ENCODE measurements at regions not wholly inside any gene's neighbourhood (a gene's known extent, or its start where the extent isn't known, plus 50 kb on each side); places are given as distances from the start of the nearest gene placed in this dataset.

DNA sequence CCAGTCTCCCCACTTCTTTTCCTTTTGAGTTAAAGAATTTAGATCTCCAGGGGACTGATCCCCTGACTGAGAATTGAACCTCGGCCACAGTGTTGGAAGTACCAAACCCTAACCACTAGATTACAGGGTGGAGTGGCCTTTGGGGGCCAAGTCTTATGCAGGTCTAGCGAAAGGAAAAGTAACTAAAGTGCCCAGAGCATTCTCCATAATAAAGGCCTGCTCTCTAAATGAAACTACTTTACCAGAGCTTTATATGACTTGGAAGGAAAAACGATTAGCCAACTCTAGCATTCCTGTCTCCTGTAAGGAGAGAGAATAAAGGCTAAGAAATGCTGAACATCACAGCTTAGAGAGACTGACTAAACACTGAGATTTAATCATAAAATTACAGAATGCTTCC lies 788.0 kb downstream of the C4orf33 start:
- no CpG with 5 or more reads among the region's 3 CpGs for WGBS (ENCODE audit: insufficient coverage)
- Mint-ChIP-seq H3K4me3 (no peak overlapping the region), H3K4me1 (no peaks in the 10 kb centered on the region), H3K9me3 (ENCODE audit: insufficient read depth) (peaks cover 10% of the 10 kb centered on the region), H3K27ac (no peak overlapping the region), H3K27me3 (no peaks in the 10 kb centered on the region)
- no peak for TF ChIP-seq EZH2 (IDR thresholded peaks at IDR 0.05; ENCODE audit: borderline replicate concordance, insufficient read depth, low read depth, low read length, poor library complexity, severe bottlenecking)
- TF ChIP-seq, protein P1, sequence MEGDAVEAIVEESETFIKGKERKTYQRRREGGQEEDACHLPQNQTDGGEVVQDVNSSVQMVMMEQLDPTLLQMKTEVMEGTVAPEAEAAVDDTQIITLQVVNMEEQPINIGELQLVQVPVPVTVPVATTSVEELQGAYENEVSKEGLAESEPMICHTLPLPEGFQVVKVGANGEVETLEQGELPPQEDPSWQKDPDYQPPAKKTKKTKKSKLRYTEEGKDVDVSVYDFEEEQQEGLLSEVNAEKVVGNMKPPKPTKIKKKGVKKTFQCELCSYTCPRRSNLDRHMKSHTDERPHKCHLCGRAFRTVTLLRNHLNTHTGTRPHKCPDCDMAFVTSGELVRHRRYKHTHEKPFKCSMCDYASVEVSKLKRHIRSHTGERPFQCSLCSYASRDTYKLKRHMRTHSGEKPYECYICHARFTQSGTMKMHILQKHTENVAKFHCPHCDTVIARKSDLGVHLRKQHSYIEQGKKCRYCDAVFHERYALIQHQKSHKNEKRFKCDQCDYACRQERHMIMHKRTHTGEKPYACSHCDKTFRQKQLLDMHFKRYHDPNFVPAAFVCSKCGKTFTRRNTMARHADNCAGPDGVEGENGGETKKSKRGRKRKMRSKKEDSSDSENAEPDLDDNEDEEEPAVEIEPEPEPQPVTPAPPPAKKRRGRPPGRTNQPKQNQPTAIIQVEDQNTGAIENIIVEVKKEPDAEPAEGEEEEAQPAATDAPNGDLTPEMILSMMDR (IDR thresholded peaks at IDR 0.05), result no peak
- ATAC-seq (ENCODE audit: low read depth), result no peak
- intact Hi-C loops (cut with micrococcal nuclease), result no loop called here
- Histone ChIP-seq H2AFZ (ENCODE audit: insufficient read depth, low read depth, low read length, poor library complexity, severe bottlenecking) (no peak overlapping the region), H3K4me2 (replicated peaks; ENCODE audit: low read depth, low read length, poor library complexity, severe bottlenecking) (no peak overlapping the region), H3K79me2 (ENCODE audit: control insufficient read depth, insufficient read depth, low read length) (no peaks in the 10 kb centered on the region), H3K36me3 (replicated peaks in 1 of 2; ENCODE audit: control extremely low read depth in 1 of 2, control insufficient read depth in 1 of 2, extremely low read depth in 1 of 2, insufficient read depth in 2 of 2, low read length in 1 of 2) (no peaks in the 10 kb centered on the region), H3K9me3 (ENCODE audit: control extremely low read depth in 1 of 3, control insufficient read depth in 2 of 3, insufficient read depth in 1 of 3, low read length in 2 of 3) (no peaks in the 10 kb centered on the region), H3K27ac (ENCODE audit: low read length in 2 of 2) (no peak overlapping the region), H3K27me3 (replicated peaks in 1 of 4; ENCODE audit: control extremely low read depth in 1 of 4, control insufficient read depth in 3 of 4, insufficient read depth in 4 of 4, low read length in 3 of 4) (no peaks in the 10 kb centered on the region), H3K4me3 (ENCODE audit: control extremely low read depth in 1 of 5, extremely low read depth in 1 of 5, insufficient read depth in 1 of 5, low read depth in 2 of 5, low read length in 4 of 5) (no peak overlapping the region), H3K4me1 (ENCODE audit: control insufficient read depth in 2 of 2, insufficient read depth in 2 of 2, low read length in 2 of 2) (no peaks in the 10 kb centered on the region), H3K9ac (ENCODE audit: low read length) (no peak overlapping the region), H4K20me1 (ENCODE audit: control insufficient read depth, insufficient read depth, low read length, poor library complexity, severe bottlenecking) (no peaks in the 10 kb centered on the region)
- no peak for DNase-seq
- ChIA-PET POLR2A (no interaction called here), CTCF (no interaction called here)

- H3K4me3 Mint-ChIP-seq, result no peak overlapping the region
- no peaks in the 10 kb centered on the region for H3K27me3 Mint-ChIP-seq
- DNase-seq, result no peak
- Histone ChIP-seq H3K79me2 (ENCODE audit: control insufficient read depth, insufficient read depth, low read length) (no peaks in the 10 kb centered on the region), H3K4me1 (ENCODE audit: control insufficient read depth in 2 of 2, insufficient read depth in 2 of 2, low read length in 2 of 2) (no peaks in the 10 kb centered on the region), H3K9me3 (ENCODE audit: control extremely low read depth in 1 of 3, control insufficient read depth in 2 of 3, insufficient read depth in 1 of 3, low read length in 2 of 3) (peaks cover 0 to 4% (median 0%) of the 10 kb centered on the region in 3 donors), H3K9ac (ENCODE audit: low read length) (no peak overlapping the region), H3K27ac (ENCODE audit: low read length in 2 of 2) (no peak overlapping the region), H4K20me1 (ENCODE audit: control insufficient read depth, insufficient read depth, low read length, poor library complexity, severe bottlenecking) (no peaks in the 10 kb centered on the region), H3K36me3 (replicated peaks in 1 of 2; ENCODE audit: control extremely low read depth in 1 of 2, control insufficient read depth in 1 of 2, extremely low read depth in 1 of 2, insufficient read depth in 2 of 2, low read length in 1 of 2) (no peaks in the 10 kb centered on the region), H2AFZ (ENCODE audit: insufficient read depth, low read depth, low read length, poor library complexity, severe bottlenecking) (no peak overlapping the region), H3K4me2 (replicated peaks; ENCODE audit: low read depth, low read length, poor library complexity, severe bottlenecking) (no peak overlapping the region), H3K27me3 (replicated peaks in 1 of 4; ENCODE audit: control extremely low read depth in 1 of 4, control insufficient read depth in 3 of 4, insufficient read depth in 4 of 4, low read length in 3 of 4) (no peaks in the 10 kb centered on the region), H3K4me3 (ENCODE audit: control extremely low read depth in 1 of 5, extremely low read depth in 1 of 5, insufficient read depth in 1 of 5, low read depth in 2 of 5, low read length in 4 of 5) (no peak overlapping the region)
- CTCF ChIA-PET, result no interaction called here
- H3K9me3 Mint-ChIP-seq (ENCODE audit: insufficient read depth), result no peaks in the 10 kb centered on the region
- intact Hi-C loops (cut with micrococcal nuclease), result no loop called here
- no peak overlapping the region for H3K27ac Mint-ChIP-seq
- no peak for ATAC-seq (ENCODE audit: low read depth)
- no peaks in the 10 kb centered on the region for H3K4me1 Mint-ChIP-seq
- POLR2A ChIA-PET, result no interaction called here
- 89% methylated on average over 1 of the region's 2 CpGs for WGBS (ENCODE audit: insufficient coverage)
- TF ChIP-seq, protein P1 (IDR thresholded peaks at IDR 0.05), result no peak
- TF ChIP-seq EZH2 (IDR thresholded peaks at IDR 0.05; ENCODE audit: borderline replicate concordance, insufficient read depth, low read depth, low read length, poor library complexity, severe bottlenecking), result no peak
Observed at GRCh38 chr4:129897111-129897510, 801.2 kb downstream of the C4orf33 start.

Data from B cell (primary cell).